RWPE2 (cell line): ENCODE measurements at regions not wholly inside any gene's neighbourhood (a gene's known extent, or its start where the extent isn't known, plus 50 kb on each side); places are given as distances from the start of the nearest gene placed in this dataset.
"Not testable (repeated sequence)": the region's sequence is repeated elsewhere in the genome, so short reads cannot be mapped to it uniquely, and the experiment has no call there.

Source experiments
- ATAC-seq: fragments of 200-7000 bp; cut with Tn5 transposase; 3 replicates; pipeline ENCODE4 v1.9.1; 2021; ENCODE audit warnings: low read depth
- DNase-seq: peaks from one replicate; pipeline ENCODE4 v3.0.0-alpha.2; 2020; ENCODE audit warnings: low spot score
- H3K27ac ChIP-seq: fragments of 450-650 bp; 2 replicates; pipeline ENCODE4 v1.5.1; 2017; ENCODE audit warnings: mild to moderate bottlenecking; ENCODE audit not compliant: poor library complexity, severe bottlenecking
- H3K27me3 ChIP-seq: fragments of 250-450 bp; sonication (Bioruptor Pico); 2 replicates; pipeline ENCODE4 v1.5.1; 2021; ENCODE audit warnings: mild to moderate bottlenecking, moderate library complexity; ENCODE audit not compliant: insufficient read depth, poor library complexity, severe bottlenecking
- H3K36me3 ChIP-seq: fragments of 250-450 bp; sonication (Bioruptor Pico); 2 replicates; pipeline ENCODE4 v1.5.1; 2020; ENCODE audit warnings: low read depth, mild to moderate bottlenecking, moderate library complexity
- H3K4me1 ChIP-seq: fragments of 250-450 bp; sonication (Bioruptor Pico); 2 replicates; pipeline ENCODE4 v1.5.1; 2021; ENCODE audit warnings: mild to moderate bottlenecking, moderate library complexity; ENCODE audit not compliant: insufficient read depth, poor library complexity, severe bottlenecking
- H3K4me3 ChIP-seq: fragments of 250-450 bp; sonication (Bioruptor Pico); 2 replicates; pipeline ENCODE4 v1.5.1; 2021; ENCODE audit warnings: mild to moderate bottlenecking, moderate library complexity; ENCODE audit not compliant: severe bottlenecking
- H3K9me3 ChIP-seq: fragments of 250-450 bp; sonication (Bioruptor Pico); 2 replicates; pipeline ENCODE4 v1.5.1; 2021; ENCODE audit warnings: mild to moderate bottlenecking, moderate library complexity; ENCODE audit not compliant: severe bottlenecking
- TF ChIP-seq, protein P1 (sequence below): fragments of 450-650 bp; IDR thresholded peaks from one replicate; pipeline ENCODE4 v1.5.1; 2017; ENCODE audit warnings: mild to moderate bottlenecking, moderate library complexity; ENCODE audit not compliant: poor library complexity, severe bottlenecking

DNA sequence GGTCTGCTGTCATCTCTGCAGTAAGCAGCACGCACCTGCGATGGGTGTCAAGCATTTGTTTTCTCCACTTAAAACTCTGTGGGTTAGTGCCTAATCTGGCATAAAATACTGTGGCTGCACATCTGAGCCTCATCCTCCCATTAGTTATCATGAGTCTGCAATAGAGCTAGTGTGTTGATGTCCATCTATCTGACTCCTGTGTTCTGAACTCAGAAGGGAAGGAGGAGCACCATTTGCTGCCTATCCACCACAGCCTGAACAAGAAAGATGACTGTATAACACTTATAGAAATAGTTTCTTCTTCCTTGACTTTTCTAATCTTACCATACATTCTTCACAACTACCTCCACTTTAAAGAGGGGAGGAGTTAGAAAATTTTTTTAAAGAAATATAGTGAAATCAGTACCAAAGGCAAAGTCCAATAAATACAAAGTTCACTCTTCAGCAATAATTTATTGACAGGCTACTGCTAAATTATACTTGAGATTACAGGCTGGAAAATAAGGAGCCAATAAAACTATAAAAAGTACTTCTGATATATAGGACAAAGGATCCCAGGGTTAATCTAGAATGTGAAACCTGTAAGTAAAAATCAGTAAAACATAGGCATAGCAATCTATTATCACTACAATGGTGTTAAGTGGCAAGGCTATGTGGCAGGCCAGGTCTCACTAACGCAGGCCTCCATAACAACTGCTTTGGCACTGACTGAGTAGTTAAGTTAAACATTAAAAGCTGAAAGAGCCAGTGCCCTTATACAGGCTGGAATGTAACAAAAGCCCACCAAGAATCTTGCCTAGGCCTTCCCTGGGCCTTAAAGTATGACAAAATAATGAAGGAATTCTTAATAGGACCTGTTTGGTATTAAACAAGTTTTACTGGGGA is 70.2 kb downstream of the LGALS9C start:
- H3K4me1 ChIP-seq, H3K9me3 ChIP-seq, ATAC-seq, DNase-seq, H3K27me3 ChIP-seq, H3K36me3 ChIP-seq, H3K4me3 ChIP-seq, H3K27ac ChIP-seq: not testable (repeated sequence)

DNA sequence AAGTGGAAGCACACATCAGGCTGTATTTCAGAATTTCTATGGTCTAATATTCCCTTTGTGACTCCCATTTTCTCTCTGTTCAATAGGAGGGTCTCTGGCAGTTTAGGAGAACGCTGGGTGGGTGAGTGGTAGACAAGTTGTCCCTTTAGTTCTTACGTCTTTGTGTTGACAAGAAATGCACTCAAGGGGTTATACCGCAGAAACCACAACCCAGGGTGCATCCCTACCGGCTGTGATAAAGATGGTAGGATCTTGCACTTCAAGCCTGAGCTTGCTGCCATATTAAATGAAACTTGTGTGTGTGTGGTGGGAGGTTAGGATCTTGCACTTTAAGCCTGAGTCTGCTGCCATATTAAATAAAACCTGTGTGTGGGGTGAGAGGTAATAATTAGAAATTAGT is 80.5 kb downstream of the LGALS9C start:
- ATAC-seq: not testable (repeated sequence)

DNA sequence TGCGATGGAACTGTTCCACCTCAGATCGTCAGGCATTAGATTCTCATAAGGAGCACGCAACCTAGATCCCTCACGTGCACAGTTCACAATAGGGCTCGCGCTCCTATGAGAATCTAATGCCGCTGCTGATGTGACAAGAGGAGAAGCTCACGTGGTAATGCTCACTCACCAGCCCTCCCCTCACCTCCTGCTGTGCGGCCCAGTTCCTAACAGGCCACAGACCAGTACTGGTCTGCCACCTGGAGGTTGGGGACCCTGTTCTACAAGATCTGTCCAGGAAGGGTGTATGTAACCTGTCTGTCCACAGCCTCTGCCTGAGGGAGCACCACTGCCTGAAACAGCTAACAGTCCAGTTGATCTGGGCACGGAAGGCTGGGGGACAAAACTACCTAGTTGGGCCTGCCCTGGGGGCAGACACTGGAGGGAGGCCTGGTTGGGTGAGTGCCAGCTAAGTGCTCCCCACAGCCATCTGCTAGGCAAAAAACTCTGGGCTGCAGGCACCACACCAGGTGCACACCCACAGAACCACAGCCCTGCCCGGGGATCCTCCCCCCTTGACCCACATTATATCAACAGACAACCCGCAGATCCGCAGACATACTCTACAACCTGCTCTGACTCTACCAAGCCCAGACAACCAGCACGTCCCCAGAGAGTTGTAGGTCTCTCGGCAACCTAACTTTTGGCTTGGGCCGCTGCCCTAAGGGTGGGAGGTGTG is 80.7 kb downstream of the TBC1D28 start:
- H3K9me3 ChIP-seq, H3K4me1 ChIP-seq, DNase-seq, H3K4me3 ChIP-seq, H3K27ac ChIP-seq, ATAC-seq, H3K36me3 ChIP-seq, H3K27me3 ChIP-seq: not testable (repeated sequence)

More for the DNA sequence above, 80.5 kb downstream of the LGALS9C start:
- not testable (repeated sequence) for H3K4me3 ChIP-seq, H3K27ac ChIP-seq, H3K36me3 ChIP-seq, H3K27me3 ChIP-seq, H3K4me1 ChIP-seq, H3K9me3 ChIP-seq, DNase-seq

DNA sequence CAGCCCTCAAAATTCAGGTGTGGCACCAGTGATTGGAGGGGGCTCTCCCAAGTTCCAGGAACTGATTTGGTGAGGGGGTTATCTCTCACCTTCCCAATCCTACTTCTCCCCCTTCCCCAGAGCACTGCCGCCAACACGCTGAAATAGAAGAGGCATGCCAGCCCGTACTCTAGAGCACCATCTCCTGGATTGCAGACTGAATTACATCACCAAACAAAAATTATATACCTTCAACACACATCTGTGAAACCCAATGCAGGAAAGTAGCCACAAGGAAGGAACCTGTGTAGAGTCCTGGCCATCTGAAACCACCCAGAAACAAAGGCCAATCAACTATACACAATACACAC is 80.1 kb downstream of the TBC1D28 start:
- peak overlapping the region; percentile 29 for H3K27ac ChIP-seq
- not testable (repeated sequence) for H3K4me1 ChIP-seq, H3K9me3 ChIP-seq, H3K4me3 ChIP-seq, DNase-seq, ATAC-seq, H3K27me3 ChIP-seq, H3K36me3 ChIP-seq
- TF ChIP-seq, protein P1, sequence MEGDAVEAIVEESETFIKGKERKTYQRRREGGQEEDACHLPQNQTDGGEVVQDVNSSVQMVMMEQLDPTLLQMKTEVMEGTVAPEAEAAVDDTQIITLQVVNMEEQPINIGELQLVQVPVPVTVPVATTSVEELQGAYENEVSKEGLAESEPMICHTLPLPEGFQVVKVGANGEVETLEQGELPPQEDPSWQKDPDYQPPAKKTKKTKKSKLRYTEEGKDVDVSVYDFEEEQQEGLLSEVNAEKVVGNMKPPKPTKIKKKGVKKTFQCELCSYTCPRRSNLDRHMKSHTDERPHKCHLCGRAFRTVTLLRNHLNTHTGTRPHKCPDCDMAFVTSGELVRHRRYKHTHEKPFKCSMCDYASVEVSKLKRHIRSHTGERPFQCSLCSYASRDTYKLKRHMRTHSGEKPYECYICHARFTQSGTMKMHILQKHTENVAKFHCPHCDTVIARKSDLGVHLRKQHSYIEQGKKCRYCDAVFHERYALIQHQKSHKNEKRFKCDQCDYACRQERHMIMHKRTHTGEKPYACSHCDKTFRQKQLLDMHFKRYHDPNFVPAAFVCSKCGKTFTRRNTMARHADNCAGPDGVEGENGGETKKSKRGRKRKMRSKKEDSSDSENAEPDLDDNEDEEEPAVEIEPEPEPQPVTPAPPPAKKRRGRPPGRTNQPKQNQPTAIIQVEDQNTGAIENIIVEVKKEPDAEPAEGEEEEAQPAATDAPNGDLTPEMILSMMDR: peak; percentile 28

DNA sequence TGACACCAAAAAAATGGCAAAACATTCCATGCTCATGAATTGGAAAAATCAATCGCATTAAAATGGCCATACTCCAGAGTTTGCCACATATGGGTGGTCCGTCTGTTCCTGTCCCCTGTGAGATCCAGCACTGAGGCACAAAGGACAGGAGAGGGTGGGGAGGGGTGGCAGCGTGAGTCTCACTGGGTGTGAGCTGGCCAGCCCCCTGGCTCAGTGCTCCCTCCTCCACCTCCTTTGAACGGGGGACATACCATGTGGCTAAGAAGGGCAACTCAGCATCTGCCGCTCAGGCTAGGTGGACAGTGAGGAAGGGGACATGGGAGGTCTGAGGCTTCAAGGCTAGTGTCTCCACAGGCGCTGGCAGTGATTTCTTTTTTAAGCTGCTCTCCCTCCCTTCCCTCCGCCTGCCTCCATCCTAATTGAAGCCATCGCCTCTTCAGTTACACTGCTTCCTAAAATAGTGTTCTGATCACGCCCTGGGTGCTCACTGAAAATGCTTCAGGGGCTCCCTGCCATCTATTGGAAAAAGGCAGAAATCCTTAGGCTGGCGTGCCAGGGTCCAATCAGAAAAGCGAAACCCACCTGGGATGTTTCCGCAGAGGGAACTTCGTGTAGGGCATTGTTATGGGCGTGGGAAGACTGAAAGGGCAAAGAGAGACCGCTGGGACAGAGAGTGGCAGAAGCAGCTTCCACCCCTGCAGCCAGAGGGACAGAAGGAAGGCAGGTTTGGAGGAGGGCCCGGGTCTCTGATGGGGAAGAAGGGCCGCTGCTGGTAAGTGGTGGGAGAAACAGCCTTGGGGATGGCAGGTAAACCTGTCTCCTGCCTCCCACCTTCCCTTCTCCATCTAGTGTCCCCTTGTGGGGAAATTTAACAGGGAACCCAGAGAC is 75.8 kb downstream of the TBC1D28 start:
- not testable (repeated sequence) for H3K4me1 ChIP-seq, H3K36me3 ChIP-seq, H3K9me3 ChIP-seq, H3K27me3 ChIP-seq, ATAC-seq, DNase-seq, H3K4me3 ChIP-seq, H3K27ac ChIP-seq

DNA sequence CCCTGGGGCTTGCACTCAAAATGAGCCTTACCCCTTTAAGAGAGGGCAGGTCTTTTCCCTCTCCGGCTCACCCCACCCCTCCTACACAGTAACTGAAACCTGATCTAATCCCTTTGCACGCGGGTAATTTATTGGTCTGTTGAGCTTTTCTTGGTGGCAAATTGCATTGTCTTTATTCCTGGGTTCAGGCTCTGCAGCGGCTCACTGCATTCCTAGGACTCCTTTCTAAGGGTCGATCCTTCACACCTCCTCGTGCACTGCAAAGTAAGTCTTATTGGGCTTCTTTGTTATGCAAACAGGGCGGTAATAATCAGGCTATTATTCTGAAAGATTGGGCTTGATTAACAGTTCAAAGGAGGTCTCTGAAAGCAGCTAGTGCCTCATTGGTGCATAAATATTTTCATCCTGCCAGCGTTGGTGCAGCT is 74.7 kb downstream of the TBC1D28 start:
- not testable (repeated sequence) for H3K4me1 ChIP-seq, H3K4me3 ChIP-seq, H3K27me3 ChIP-seq, DNase-seq, H3K9me3 ChIP-seq, H3K36me3 ChIP-seq
- H3K27ac ChIP-seq: peak overlapping the region; percentile 14
- ATAC-seq: peak; percentile 99

DNA sequence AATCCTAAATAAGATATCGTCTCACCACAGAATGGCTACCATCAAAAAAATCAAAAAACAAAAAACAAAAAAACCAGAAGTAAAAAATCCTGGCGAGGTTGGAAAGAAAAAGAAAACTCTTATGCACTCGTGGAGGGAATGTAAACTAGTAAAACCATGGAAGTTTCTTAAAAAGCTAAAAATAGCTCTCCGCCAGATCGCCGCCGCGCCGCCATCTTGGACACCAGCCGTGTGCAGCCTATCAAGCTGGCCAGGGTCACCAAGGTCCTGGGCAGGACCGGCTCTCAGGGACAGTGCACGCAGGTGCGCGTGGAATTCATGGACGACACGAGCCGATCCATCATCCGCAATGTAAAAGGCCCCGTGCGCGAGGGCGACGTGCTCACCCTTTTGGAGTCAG is 71.7 kb downstream of the TBC1D28 start:
- not testable (repeated sequence) for DNase-seq, H3K36me3 ChIP-seq, H3K27me3 ChIP-seq, H3K4me1 ChIP-seq, H3K9me3 ChIP-seq, ATAC-seq, H3K27ac ChIP-seq, H3K4me3 ChIP-seq

DNA sequence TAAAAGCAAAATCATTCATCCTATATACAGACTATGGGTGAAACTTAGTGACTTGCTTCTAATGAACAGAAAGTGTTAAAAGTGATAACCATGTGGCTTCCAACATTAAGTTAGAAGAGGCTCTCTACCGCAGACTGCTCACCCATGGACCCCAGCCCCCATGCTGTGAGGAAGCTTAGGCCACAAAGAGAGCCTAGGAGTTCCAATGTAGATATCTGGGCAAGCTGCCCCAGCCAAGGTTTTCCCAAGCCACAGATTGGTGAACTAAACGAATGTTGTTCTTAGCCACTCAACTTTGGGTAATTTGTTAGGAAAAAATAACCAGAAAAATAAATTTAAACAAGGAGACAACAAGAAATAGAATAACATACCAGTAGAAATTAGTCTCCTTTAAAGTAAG is 70.1 kb downstream of the TBC1D28 start:
- H3K9me3 ChIP-seq, H3K4me1 ChIP-seq, ATAC-seq, H3K4me3 ChIP-seq, H3K36me3 ChIP-seq, H3K27ac ChIP-seq, DNase-seq, H3K27me3 ChIP-seq: not testable (repeated sequence)
